Hepatocyte (in vitro differentiated cells): ENCODE measurements at regions not wholly inside any gene's neighbourhood (a gene's known extent, or its start where the extent isn't known, plus 50 kb on each side); places are given as distances from the start of the nearest gene placed in this dataset.
A peak's percentile ranks its signal among the peaks of the same experiment; 100 is the strongest.

Experiments used
- DNase-seq: peaks from one replicate; pipeline ENCODE4 v3.0.0-alpha.2; 2016; ENCODE audit warnings: low spot score
- H2AFZ ChIP-seq: fragments of 200-600 bp; sonication (generic); 2 replicates; pipeline ENCODE4 v1.6.0; 2016; ENCODE audit warnings: antibody characterized with exemption, mild to moderate bottlenecking
- H3K27ac ChIP-seq: fragments of 200-600 bp; sonication (generic); 2 replicates; pipeline ENCODE4 v1.5.1; 2016; ENCODE audit warnings: mild to moderate bottlenecking
- H3K27me3 ChIP-seq: fragments of 200-600 bp; sonication (generic); 2 replicates; pipeline ENCODE4 v1.6.1; 2016
- H3K36me3 ChIP-seq: fragments of 200-600 bp; sonication (generic); replicated peaks from 2 replicates; pipeline ENCODE4 v1.5.1; 2016; ENCODE audit warnings: low read depth; ENCODE audit not compliant: insufficient read depth
- H3K4me1 ChIP-seq: fragments of 200-600 bp; sonication (generic); 2 replicates; pipeline ENCODE4 v1.5.1; 2016; ENCODE audit warnings: mild to moderate bottlenecking, moderate library complexity; ENCODE audit not compliant: insufficient read depth
- H3K4me2 ChIP-seq: fragments of 200-600 bp; sonication (generic); 2 replicates; pipeline ENCODE4 v1.6.0; 2016
- H3K4me3 ChIP-seq: fragments of 200-600 bp; sonication (generic); 2 replicates; pipeline ENCODE4 v1.5.1; 2016; ENCODE audit warnings: mild to moderate bottlenecking
- H3K79me2 ChIP-seq: fragments of 200-600 bp; sonication (generic); 2 replicates; pipeline ENCODE4 v1.6.0; 2017; ENCODE audit warnings: mild to moderate bottlenecking
- H3K9me2 ChIP-seq: fragments of 200-600 bp; sonication (generic); replicated peaks from 2 replicates; pipeline ENCODE4 v1.6.0; 2017; ENCODE audit warnings: mild to moderate bottlenecking; ENCODE audit not compliant: insufficient read depth
- H3K9me3 ChIP-seq: fragments of 200-600 bp; sonication (generic); 2 replicates; pipeline ENCODE4 v1.5.1; 2016; ENCODE audit warnings: low read depth, mild to moderate bottlenecking
- H4K20me1 ChIP-seq: fragments of 200-600 bp; sonication (generic); 2 replicates; pipeline ENCODE4 v1.6.0; 2016; ENCODE audit warnings: mild to moderate bottlenecking; ENCODE audit not compliant: insufficient read depth, poor library complexity, severe bottlenecking
- CTCF ChIP-seq: fragments of 200-600 bp; sonication (generic); IDR thresholded peaks from 2 replicates; pipeline ENCODE4 v1.5.1; 2016; ENCODE audit warnings: antibody characterized with exemption, mild to moderate bottlenecking; ENCODE audit not compliant: poor library complexity
- EZH2 ChIP-seq: fragments of 200-600 bp; sonication (generic); IDR thresholded peaks from 2 replicates; pipeline ENCODE4 v1.6.1; 2016; ENCODE audit warnings: antibody characterized with exemption, mild to moderate bottlenecking, borderline replicate concordance
- EZH2phosphoT487 ChIP-seq: fragments of 200-600 bp; sonication (generic); IDR thresholded peaks from one replicate; pipeline ENCODE4 v1.6.1; 2018; ENCODE audit warnings: antibody characterized with exemption, mild to moderate bottlenecking, low read depth, moderate library complexity; ENCODE audit not compliant: unreplicated experiment, severe bottlenecking
- WGBS: methylation state at CpG from one replicate; pipeline ENCODE4 v1.1.6; 2016; ENCODE audit warnings: low lambda C conversion rate; ENCODE audit errors: missing lambda C conversion rate; 5-methylcytosine and 5-hydroxymethylcytosine counted together

- TF ChIP-seq CTCF, result no peak
These were observed 109.2 kb downstream of the BASP1 start for GRCh38 chr5:17326600-17327037.

GRCh38 chr5:17327048-17327625 lies 109.7 kb downstream of the BASP1 start:
- Histone ChIP-seq H2AFZ (no peak overlapping the region), H3K79me2 (no peaks in the 10 kb centered on the region), H3K27me3 (no peaks in the 10 kb centered on the region), H4K20me1 (no peaks in the 10 kb centered on the region), H3K4me1 (no peaks in the 10 kb centered on the region), H3K4me2 (peak overlapping the region; percentile 40), H3K9me2 (no peaks in the 10 kb centered on the region), H3K27ac (peak overlapping the region; percentile 83), H3K4me3 (no peak overlapping the region), H3K9me3 (no peaks in the 10 kb centered on the region), H3K36me3 (no peaks in the 10 kb centered on the region)
- DNase-seq, result peak; percentile 34
- 48% methylated on average over 9 of the region's 9 CpGs for WGBS
- TF ChIP-seq CTCF, result no peak
- no peak for TF ChIP-seq EZH2
- no peak for TF ChIP-seq EZH2phosphoT487

More at GRCh38 chr5:17326600-17327037, 109.2 kb downstream of the BASP1 start:
- no peaks in the 10 kb centered on the region for H4K20me1 ChIP-seq
- no peaks in the 10 kb centered on the region for H3K9me3 ChIP-seq
- no peaks in the 10 kb centered on the region for H3K4me1 ChIP-seq
- H3K79me2 ChIP-seq, result no peaks in the 10 kb centered on the region
- H2AFZ ChIP-seq, result no peak overlapping the region
- peak overlapping the region; percentile 83 for H3K27ac ChIP-seq
- 35% methylated on average over 4 of the region's 4 CpGs for WGBS
- peak; percentile 66 for DNase-seq
- peak overlapping the region; percentile 40 for H3K4me2 ChIP-seq
- no peaks in the 10 kb centered on the region for H3K9me2 ChIP-seq
- no peaks in the 10 kb centered on the region for H3K27me3 ChIP-seq
- H3K4me3 ChIP-seq, result no peak overlapping the region
- no peaks in the 10 kb centered on the region for H3K36me3 ChIP-seq

GRCh38 chr5:17329571-17329970 lies 112.1 kb downstream of the BASP1 start:
- Histone ChIP-seq H3K9me3 (no peaks in the 10 kb centered on the region), H3K4me2 (no peak overlapping the region), H4K20me1 (no peaks in the 10 kb centered on the region), H3K4me1 (no peaks in the 10 kb centered on the region), H2AFZ (no peak overlapping the region), H3K79me2 (no peaks in the 10 kb centered on the region), H3K9me2 (no peaks in the 10 kb centered on the region), H3K27me3 (no peaks in the 10 kb centered on the region), H3K36me3 (no peaks in the 10 kb centered on the region), H3K27ac (no peak overlapping the region), H3K4me3 (no peak overlapping the region)
- TF ChIP-seq CTCF (no peak), EZH2phosphoT487 (no peak), EZH2 (no peak)
- no peak for DNase-seq
- 67% methylated on average over 3 of the region's 3 CpGs for WGBS

GRCh38 chr5:17330386-17330785 lies 113.0 kb downstream of the BASP1 start:
- no peaks in the 10 kb centered on the region for H3K9me3 ChIP-seq
- DNase-seq, result no peak
- 64% methylated on average over 2 of the region's 2 CpGs for WGBS

More at GRCh38 chr5:17330386-17330785, 113.0 kb downstream of the BASP1 start:
- Histone ChIP-seq H2AFZ (no peak overlapping the region), H3K79me2 (no peaks in the 10 kb centered on the region), H3K4me2 (no peak overlapping the region), H4K20me1 (no peaks in the 10 kb centered on the region), H3K4me3 (no peak overlapping the region), H3K9me2 (no peaks in the 10 kb centered on the region), H3K4me1 (no peaks in the 10 kb centered on the region), H3K27me3 (no peaks in the 10 kb centered on the region), H3K27ac (no peak overlapping the region), H3K36me3 (no peaks in the 10 kb centered on the region)
- TF ChIP-seq CTCF (no peak), EZH2phosphoT487 (no peak), EZH2 (no peak)
